ENCODE measurements at regions not wholly inside any gene's neighbourhood (a gene's known extent, or its start where the extent isn't known, plus 50 kb on each side); places are given as distances from the start of the nearest gene placed in this dataset.
A peak's percentile ranks its signal among the peaks of the same experiment; 100 is the strongest.

- Histone ChIP-seq H3K4me3 (IDR thresholded peaks at IDR 0.05; ENCODE audit: insufficient read depth, low read depth, low read length) (no peak overlapping the region), H3K4me1 (ENCODE audit: low read depth, poor library complexity, severe bottlenecking) (peaks cover 8% of the 10 kb centered on the region), H3K27ac (no peak overlapping the region), H2AFZ (ENCODE audit: low read depth) (no peak overlapping the region), H3K79me2 (ENCODE audit: insufficient read depth, low read depth) (no peaks in the 10 kb centered on the region), H3K27me3 (ENCODE audit: insufficient read depth, low read depth) (no peaks in the 10 kb centered on the region), H4K20me1 (ENCODE audit: insufficient read depth) (no peaks in the 10 kb centered on the region), H3K9ac (no peak overlapping the region), H3K36me3 (ENCODE audit: insufficient read depth) (no peaks in the 10 kb centered on the region), H3K4me2 (no peak overlapping the region)
- TF ChIP-seq CTCF (conservative IDR thresholded peaks at IDR 0.05; ENCODE audit: low read depth, low read length): no peak
These were observed 139.9 kb downstream of the C11orf91 start for GRCh38 chr11:33560729-33561128.

DNA sequence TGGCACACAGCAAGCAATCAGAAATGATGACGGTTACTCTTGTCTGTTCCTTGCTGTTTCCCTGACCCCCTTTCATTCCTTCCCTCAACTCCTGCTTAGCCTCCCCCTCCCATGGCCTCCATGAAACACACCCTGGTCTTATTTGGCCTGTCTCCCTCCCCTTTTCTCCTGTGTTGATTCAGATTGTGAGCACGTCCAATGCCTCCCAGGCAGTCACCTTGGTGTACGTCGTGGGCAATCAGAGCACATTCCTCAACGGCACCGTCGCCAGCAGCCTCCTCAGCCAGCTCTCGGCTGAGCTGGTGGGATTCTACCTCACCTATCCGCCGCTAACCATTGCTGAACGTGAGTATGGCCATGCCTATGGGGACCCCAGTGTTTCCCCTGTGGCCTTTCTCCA is 141.1 kb downstream of the C11orf91 start:
- H3K27ac ChIP-seq: no peak overlapping the region

GRCh38 chr11:33558097-33558496 is 142.5 kb downstream of the C11orf91 start:
- Histone ChIP-seq H3K4me3 (IDR thresholded peaks at IDR 0.05; ENCODE audit: insufficient read depth, low read depth, low read length) (no peak overlapping the region), H2AFZ (ENCODE audit: low read depth) (no peak overlapping the region), H3K27me3 (ENCODE audit: insufficient read depth, low read depth) (no peaks in the 10 kb centered on the region), H3K4me1 (ENCODE audit: low read depth, poor library complexity, severe bottlenecking) (peaks cover 8% of the 10 kb centered on the region), H3K9ac (no peak overlapping the region), H3K36me3 (ENCODE audit: insufficient read depth) (no peaks in the 10 kb centered on the region), H3K79me2 (ENCODE audit: insufficient read depth, low read depth) (no peaks in the 10 kb centered on the region), H3K4me2 (no peak overlapping the region), H3K27ac (no peak overlapping the region), H4K20me1 (ENCODE audit: insufficient read depth) (no peaks in the 10 kb centered on the region)
- no peak for TF ChIP-seq CTCF (conservative IDR thresholded peaks at IDR 0.05; ENCODE audit: low read depth, low read length)

More for the DNA sequence above, 141.1 kb downstream of the C11orf91 start:
- Histone ChIP-seq H3K79me2 (ENCODE audit: insufficient read depth, low read depth) (no peaks in the 10 kb centered on the region), H3K4me1 (ENCODE audit: low read depth, poor library complexity, severe bottlenecking) (peaks cover 8% of the 10 kb centered on the region), H3K9ac (no peak overlapping the region), H3K4me2 (no peak overlapping the region), H4K20me1 (ENCODE audit: insufficient read depth) (no peaks in the 10 kb centered on the region), H3K36me3 (ENCODE audit: insufficient read depth) (no peaks in the 10 kb centered on the region), H3K27me3 (ENCODE audit: insufficient read depth, low read depth) (no peaks in the 10 kb centered on the region), H3K4me3 (IDR thresholded peaks at IDR 0.05; ENCODE audit: insufficient read depth, low read depth, low read length) (no peak overlapping the region), H2AFZ (ENCODE audit: low read depth) (no peak overlapping the region)
- TF ChIP-seq CTCF (conservative IDR thresholded peaks at IDR 0.05; ENCODE audit: low read depth, low read length): no peak

- Histone ChIP-seq H3K4me2 (peak overlapping the region; percentile 23; the same call in 1 of the 2 replicates), H3K36me3 (ENCODE audit: insufficient read depth) (no peaks in the 10 kb centered on the region), H3K9ac (no peak overlapping the region), H3K4me3 (IDR thresholded peaks at IDR 0.05; ENCODE audit: insufficient read depth, low read depth, low read length) (no peak overlapping the region), H2AFZ (ENCODE audit: low read depth) (no peak overlapping the region), H3K4me1 (ENCODE audit: low read depth, poor library complexity, severe bottlenecking) (peaks cover 8% of the 10 kb centered on the region), H4K20me1 (ENCODE audit: insufficient read depth) (no peaks in the 10 kb centered on the region), H3K27ac (no peak overlapping the region), H3K27me3 (ENCODE audit: insufficient read depth, low read depth) (no peaks in the 10 kb centered on the region), H3K79me2 (ENCODE audit: insufficient read depth, low read depth) (no peaks in the 10 kb centered on the region)
- TF ChIP-seq CTCF (conservative IDR thresholded peaks at IDR 0.05; ENCODE audit: low read depth, low read length): no peak
These were observed 143.4 kb downstream of the C11orf91 start for GRCh38 chr11:33557201-33557600.
